Calu3 (cell line): ENCODE measurements at regions not wholly inside any gene's neighbourhood (a gene's known extent, or its start where the extent isn't known, plus 50 kb on each side); places are given as distances from the start of the nearest gene placed in this dataset.
"Not testable (repeated sequence)": the region's sequence is repeated elsewhere in the genome, so short reads cannot be mapped to it uniquely, and the experiment has no call there.

Source experiments
- BruUV-seq: library from RNA; stranded (reverse); fragments of 400-500 nt; replicated peaks from 2 replicates; lab custom pipeline; 2021; lab: Mats Ljungman, UMichigan
- CTCF ChIA-PET: fragments of 300-600 bp; sonication (Branson Sonifier 250); formaldehyde crosslinking; loops from one replicate; lab custom pipeline; 2022; ENCODE audit warnings: antibody characterized with exemption; lab: Charles Lee
- DNase-seq: peaks from one replicate; pipeline ENCODE4 v3.0.0; 2022
- H3K27ac Mint-ChIP-seq: one replicate; pipeline ENCODE4 v1.8.0; 2022; ENCODE audit warnings: mixed read lengths; ENCODE audit not compliant: unreplicated experiment
- H3K27me3 Mint-ChIP-seq: one replicate; pipeline ENCODE4 v1.8.0; 2022; ENCODE audit warnings: mixed read lengths; ENCODE audit not compliant: unreplicated experiment
- H3K36me3 Mint-ChIP-seq: one replicate; pipeline ENCODE4 v1.8.0; 2022; ENCODE audit warnings: mild to moderate bottlenecking, moderate library complexity, mixed read lengths; ENCODE audit not compliant: insufficient read depth, unreplicated experiment
- H3K4me1 Mint-ChIP-seq: one replicate; pipeline ENCODE4 v1.8.0; 2022; ENCODE audit warnings: mild to moderate bottlenecking, low read depth, mixed read lengths; ENCODE audit not compliant: unreplicated experiment
- H3K4me3 Mint-ChIP-seq: one replicate; pipeline ENCODE4 v1.8.0; 2022; ENCODE audit warnings: mild to moderate bottlenecking, low read depth, moderate library complexity, mixed read lengths; ENCODE audit not compliant: unreplicated experiment
- H3K9me3 Mint-ChIP-seq: one replicate; pipeline ENCODE4 v1.8.0; 2022; ENCODE audit warnings: low read depth, mixed read lengths; ENCODE audit not compliant: unreplicated experiment
- CTCF ChIP-seq: fragments of 200-600 bp; IDR thresholded peaks from one replicate; pipeline ENCODE4 v1.8.0; 2022; ENCODE audit warnings: antibody characterized with exemption; ENCODE audit not compliant: unreplicated experiment
- intact Hi-C: fragments of 100-400 bp; cut with micrococcal nuclease; formaldehyde crosslinking; loops from one replicate; pipeline ENCODE4 v1.10.0; 2022; ENCODE audit not compliant: unreplicated experiment

- no peaks in the 10 kb centered on the region for H3K4me1 Mint-ChIP-seq
- BruUV-seq = no TSS peak
- no peak for DNase-seq
- TF ChIP-seq CTCF = no peak
- intact Hi-C loops = no loop called here
- no peak overlapping the region for H3K4me3 Mint-ChIP-seq
- H3K36me3 Mint-ChIP-seq = no peaks in the 10 kb centered on the region
- H3K9me3 Mint-ChIP-seq = peaks cover 4% of the 10 kb centered on the region
- CTCF ChIA-PET = interaction anchor here (0.6 kb wide), 1 partner anchor 470 kb away, joined by 3 read pairs; no protein-coding TSS in a partner anchor
- H3K27ac Mint-ChIP-seq = no peak overlapping the region
- H3K27me3 Mint-ChIP-seq = peaks cover 13% of the 10 kb centered on the region
Measured at GRCh38 chr14:66330916-66331315, 155.3 kb upstream of the CCDC196 start.

- peaks cover 13% of the 10 kb centered on the region for H3K27me3 Mint-ChIP-seq
- H3K9me3 Mint-ChIP-seq, H3K27ac Mint-ChIP-seq, CTCF ChIA-PET, DNase-seq, H3K4me1 Mint-ChIP-seq, BruUV-seq, H3K4me3 Mint-ChIP-seq, H3K36me3 Mint-ChIP-seq, intact Hi-C loops: not testable (repeated sequence)
Measured at GRCh38 chr14:66333293-66333692, 152.9 kb upstream of the CCDC196 start.

- no peak for TF ChIP-seq CTCF
- intact Hi-C loops = no loop called here
- Mint-ChIP-seq H3K4me1 (peaks cover 8% of the 10 kb centered on the region), H3K9me3 (no peaks in the 10 kb centered on the region), H3K4me3 (no peak overlapping the region), H3K27me3 (no peaks in the 10 kb centered on the region), H3K27ac (no peak overlapping the region), H3K36me3 (no peaks in the 10 kb centered on the region)
- DNase-seq = no peak
- CTCF ChIA-PET = no interaction called here
- no TSS peak for BruUV-seq
Measured at GRCh38 chr14:66341239-66341638, 144.9 kb upstream of the CCDC196 start.

GRCh38 chr14:66345986-66346385, 140.2 kb upstream of the CCDC196 start:
- H3K27ac Mint-ChIP-seq = no peak overlapping the region
- no peak overlapping the region for H3K4me3 Mint-ChIP-seq
- no peaks in the 10 kb centered on the region for H3K36me3 Mint-ChIP-seq
- CTCF ChIA-PET = no interaction called here
- no peaks in the 10 kb centered on the region for H3K27me3 Mint-ChIP-seq
- H3K9me3 Mint-ChIP-seq = peaks cover 6% of the 10 kb centered on the region
- intact Hi-C loops = no loop called here
- TF ChIP-seq CTCF = no peak
- BruUV-seq = no TSS peak
- peaks cover 8% of the 10 kb centered on the region for H3K4me1 Mint-ChIP-seq
- no peak for DNase-seq

GRCh38 chr14:66351310-66351709, 134.9 kb upstream of the CCDC196 start:
- Mint-ChIP-seq H3K36me3 (no peaks in the 10 kb centered on the region), H3K4me1 (no peaks in the 10 kb centered on the region), H3K4me3 (no peak overlapping the region), H3K27me3 (no peaks in the 10 kb centered on the region), H3K27ac (no peak overlapping the region), H3K9me3 (peaks cover 6% of the 10 kb centered on the region)
- intact Hi-C loops = loop anchor here (10.0 kb wide), 1 partner anchor 763 kb away; no protein-coding TSS in a partner anchor
- CTCF ChIA-PET = no interaction called here
- no peak for TF ChIP-seq CTCF
- no peak for DNase-seq
- no TSS peak for BruUV-seq
